Right atrium auricular region (tissue), 2 donors: ENCODE measurements at regions not wholly inside any gene's neighbourhood (a gene's known extent, or its start where the extent isn't known, plus 50 kb on each side); places are given as distances from the start of the nearest gene placed in this dataset.

Source experiments
- DNase-seq: peaks from one replicate; pipeline ENCODE4 v3.0.0-alpha.2; 2019; ENCODE audit warnings: low spot score
- H3K27ac ChIP-seq, 2 donors: fragments of 200-600 bp; sonication (generic); 1 replicate in 1 of 2; 2 replicates in 1 of 2; pipeline ENCODE4 v1.5.1; 2016 to 2019
- H3K27me3 ChIP-seq, 2 donors: fragments of 200-600 bp; sonication (generic); one replicate each; pipeline versions ENCODE4 v1.5.1 to v1.6.0; 2017 to 2019
- H3K36me3 ChIP-seq: fragments of 200-600 bp; sonication (generic); one replicate; pipeline ENCODE4 v1.5.1; 2016
- H3K4me1 ChIP-seq, 2 donors: fragments of 200-600 bp; sonication (generic); one replicate each; pipeline versions ENCODE4 v1.5.1 to v1.6.0; 2017 to 2019
- H3K4me3 ChIP-seq, 2 donors: fragments of 200-600 bp; sonication (generic); 1 replicate in 1 of 2; 2 replicates in 1 of 2; pipeline ENCODE4 v1.5.1; 2017 to 2019; ENCODE audit warnings: mild to moderate bottlenecking in 1 of 2, moderate library complexity in 1 of 2
- H3K9me3 ChIP-seq, 2 donors: fragments of 200-600 bp; sonication (generic); one replicate each; pipeline ENCODE4 v1.5.1; 2019
- TF ChIP-seq, protein P1 (sequence below), 2 donors: fragments of 200-600 bp; sonication (generic); IDR thresholded peaks; one replicate each; pipeline ENCODE4 v1.5.1; 2019; ENCODE audit warnings: antibody characterized with exemption in 2 of 2

DNA sequence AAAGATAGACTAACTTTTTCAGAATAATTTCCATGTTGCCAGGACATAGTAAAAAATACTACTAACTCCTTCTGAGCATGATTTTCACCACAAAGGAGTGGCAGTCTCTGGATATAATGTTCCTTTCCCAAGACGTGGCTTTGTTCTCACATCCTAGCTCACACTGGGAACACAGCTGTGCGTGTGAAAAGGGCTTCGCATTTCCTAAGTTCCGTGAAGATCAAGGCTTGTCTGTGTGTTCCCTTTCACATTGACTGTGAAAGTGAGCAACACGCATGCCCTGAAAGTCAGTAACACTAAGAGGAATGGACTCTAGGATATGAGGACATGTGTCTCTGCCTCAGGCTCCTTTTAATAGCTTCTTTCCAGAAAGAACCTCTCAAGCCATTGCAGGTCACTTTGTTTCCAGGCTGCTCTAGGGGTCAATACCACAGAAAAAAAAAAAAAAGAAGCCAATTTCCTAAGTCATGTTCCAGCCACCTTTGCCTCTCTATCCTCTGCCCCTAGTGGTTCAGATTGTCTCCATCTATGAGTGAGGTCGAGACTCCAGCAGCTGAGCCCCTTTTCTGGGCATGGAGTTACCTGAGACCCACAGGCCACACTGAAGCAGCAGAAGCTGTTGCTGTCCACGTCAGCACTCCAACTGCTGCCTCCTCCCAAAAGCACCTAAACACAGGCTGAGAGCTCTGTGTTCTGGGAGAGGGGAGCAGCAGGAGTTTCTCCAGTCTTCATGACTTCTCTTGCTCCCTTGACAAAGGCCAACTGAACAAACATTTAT is 355.9 kb downstream of the RSL24D1 start:
- no peak for DNase-seq
- Histone ChIP-seq H3K27ac (no peak overlapping the region), H3K9me3 (no peaks in the 10 kb centered on the region), H3K4me1 (no peaks in the 10 kb centered on the region), H3K27me3 (no peaks in the 10 kb centered on the region), H3K4me3 (no peak overlapping the region), H3K36me3 (no peaks in the 10 kb centered on the region)
- TF ChIP-seq, protein P1, sequence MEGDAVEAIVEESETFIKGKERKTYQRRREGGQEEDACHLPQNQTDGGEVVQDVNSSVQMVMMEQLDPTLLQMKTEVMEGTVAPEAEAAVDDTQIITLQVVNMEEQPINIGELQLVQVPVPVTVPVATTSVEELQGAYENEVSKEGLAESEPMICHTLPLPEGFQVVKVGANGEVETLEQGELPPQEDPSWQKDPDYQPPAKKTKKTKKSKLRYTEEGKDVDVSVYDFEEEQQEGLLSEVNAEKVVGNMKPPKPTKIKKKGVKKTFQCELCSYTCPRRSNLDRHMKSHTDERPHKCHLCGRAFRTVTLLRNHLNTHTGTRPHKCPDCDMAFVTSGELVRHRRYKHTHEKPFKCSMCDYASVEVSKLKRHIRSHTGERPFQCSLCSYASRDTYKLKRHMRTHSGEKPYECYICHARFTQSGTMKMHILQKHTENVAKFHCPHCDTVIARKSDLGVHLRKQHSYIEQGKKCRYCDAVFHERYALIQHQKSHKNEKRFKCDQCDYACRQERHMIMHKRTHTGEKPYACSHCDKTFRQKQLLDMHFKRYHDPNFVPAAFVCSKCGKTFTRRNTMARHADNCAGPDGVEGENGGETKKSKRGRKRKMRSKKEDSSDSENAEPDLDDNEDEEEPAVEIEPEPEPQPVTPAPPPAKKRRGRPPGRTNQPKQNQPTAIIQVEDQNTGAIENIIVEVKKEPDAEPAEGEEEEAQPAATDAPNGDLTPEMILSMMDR (IDR thresholded peaks at IDR 0.05): no peak

DNA sequence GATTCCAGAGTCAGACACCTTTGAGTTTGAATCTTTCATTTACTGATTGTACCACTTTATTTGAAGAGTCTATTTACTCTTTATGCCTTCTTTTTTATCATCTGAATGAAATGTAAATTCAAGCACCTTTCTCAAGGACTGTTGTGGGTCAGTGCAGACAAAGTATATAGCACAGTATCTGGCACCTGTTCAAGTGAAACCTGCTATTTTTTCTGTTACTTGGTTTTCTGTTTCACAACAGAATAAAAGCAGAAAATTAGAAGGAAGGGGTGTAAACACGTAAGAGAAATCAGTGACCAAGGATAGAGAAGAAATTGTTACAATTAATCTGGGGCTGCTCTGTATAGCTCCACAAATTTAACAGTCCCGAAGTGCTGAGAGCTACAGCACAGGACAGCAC is 357.4 kb downstream of the RSL24D1 start:
- no peaks in the 10 kb centered on the region for H3K4me1 ChIP-seq
- no peak for DNase-seq
- H3K9me3 ChIP-seq: no peaks in the 10 kb centered on the region
- TF ChIP-seq, protein P1 (IDR thresholded peaks at IDR 0.05): no peak
- no peak overlapping the region for H3K27ac ChIP-seq
- H3K27me3 ChIP-seq: no peaks in the 10 kb centered on the region
- no peak overlapping the region for H3K4me3 ChIP-seq
- no peaks in the 10 kb centered on the region for H3K36me3 ChIP-seq

DNA sequence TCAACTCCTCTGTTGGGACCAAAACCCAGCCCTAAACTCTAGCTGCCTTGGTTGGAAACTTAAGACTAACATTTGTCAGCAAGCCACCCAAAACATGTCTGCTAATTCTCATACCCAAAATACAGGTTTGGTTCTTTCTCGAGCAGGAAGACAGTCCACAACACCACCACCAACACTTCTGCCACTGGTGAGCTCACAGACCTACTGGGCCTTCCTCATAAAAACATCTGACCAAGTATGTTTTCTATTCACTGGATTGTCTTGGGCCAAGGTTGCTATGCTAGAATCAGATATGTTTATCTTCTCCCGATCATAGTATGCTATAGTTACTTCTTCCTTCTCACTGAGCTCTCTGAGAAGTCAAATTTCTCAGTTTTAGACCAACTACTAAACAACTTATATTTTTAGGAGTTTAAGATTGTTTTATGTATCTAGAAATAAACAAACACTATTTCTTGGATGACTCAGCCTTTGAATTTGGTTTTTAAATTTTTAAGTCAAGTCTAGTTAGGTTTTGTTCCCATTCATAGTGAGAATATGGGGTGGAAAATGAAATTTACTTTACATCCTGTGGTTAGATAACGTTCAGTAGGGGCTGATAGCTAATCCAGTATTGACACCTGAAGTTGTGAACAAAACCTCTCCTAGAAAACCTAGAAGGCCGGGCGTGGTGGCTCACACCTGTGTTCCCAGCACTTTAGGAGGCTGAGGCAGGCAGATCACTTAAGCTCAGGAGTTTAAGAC is 360.5 kb downstream of the RSL24D1 start:
- Histone ChIP-seq H3K4me1 (no peaks in the 10 kb centered on the region), H3K4me3 (no peak overlapping the region), H3K36me3 (no peaks in the 10 kb centered on the region), H3K27ac (no peak overlapping the region), H3K9me3 (no peaks in the 10 kb centered on the region), H3K27me3 (no peaks in the 10 kb centered on the region)
- DNase-seq: no peak
- TF ChIP-seq, protein P1 (IDR thresholded peaks at IDR 0.05): no peak

DNA sequence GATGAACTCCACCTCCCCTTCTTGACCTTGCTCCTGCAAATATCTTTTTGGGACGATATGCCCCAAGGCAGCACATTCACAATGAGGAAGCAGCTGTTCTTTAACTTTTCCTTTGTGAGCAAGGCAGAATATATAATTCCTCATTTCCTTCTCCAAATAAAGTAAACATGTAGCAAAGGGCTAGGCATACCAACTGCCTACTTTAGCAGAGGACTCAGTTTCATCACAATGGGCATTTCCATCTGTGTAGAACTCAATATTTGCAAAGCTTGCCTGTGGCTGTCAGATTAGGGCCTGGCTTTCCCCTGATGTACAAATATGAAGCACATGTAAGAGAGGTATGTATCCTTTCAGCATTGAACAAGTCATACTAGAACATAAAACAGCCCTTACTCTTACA is 366.9 kb downstream of the RSL24D1 start:
- Histone ChIP-seq H3K27me3 (no peaks in the 10 kb centered on the region), H3K9me3 (no peaks in the 10 kb centered on the region), H3K4me3 (no peak overlapping the region), H3K27ac (no peak overlapping the region), H3K4me1 (no peaks in the 10 kb centered on the region), H3K36me3 (no peaks in the 10 kb centered on the region)
- DNase-seq: no peak
- TF ChIP-seq, protein P1 (IDR thresholded peaks at IDR 0.05): no peak

DNA sequence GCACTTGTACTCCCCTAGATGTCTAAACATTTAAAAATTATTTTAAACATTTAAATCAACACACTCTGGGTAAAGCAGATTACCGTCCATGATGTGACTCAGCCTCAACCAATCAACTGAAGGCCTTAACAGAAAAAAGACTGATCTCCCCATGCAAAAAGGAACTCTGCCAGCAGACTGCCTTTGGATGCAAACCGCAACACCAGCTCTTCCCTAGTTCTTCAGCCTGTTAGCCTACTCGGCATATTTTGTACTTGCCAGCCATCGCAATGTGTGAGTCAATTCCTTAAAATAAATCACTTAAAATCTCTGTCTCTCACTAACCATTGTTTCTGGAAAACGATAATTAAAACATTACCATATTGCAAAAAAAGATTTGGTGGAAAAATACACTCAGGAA is 375.9 kb downstream of the RSL24D1 start:
- DNase-seq: no peak
- H3K4me3 ChIP-seq: no peak overlapping the region
- no peaks in the 10 kb centered on the region for H3K27me3 ChIP-seq
- no peak overlapping the region for H3K27ac ChIP-seq
- peaks cover 0 to 11% of the 10 kb centered on the region in 2 donors for H3K9me3 ChIP-seq
- TF ChIP-seq, protein P1 (IDR thresholded peaks at IDR 0.05): no peak
- no peaks in the 10 kb centered on the region for H3K36me3 ChIP-seq
- no peaks in the 10 kb centered on the region for H3K4me1 ChIP-seq
